ENCODE measurements at regions not wholly inside any gene's neighbourhood (a gene's known extent, or its start where the extent isn't known, plus 50 kb on each side); places are given as distances from the start of the nearest gene placed in this dataset.

GRCh38 chr9:11320989-11321388 is 708.2 kb upstream of the PTPRD start:
- no peak for DNase-seq

GRCh38 chr9:11323457-11323856 is 710.7 kb upstream of the PTPRD start:
- DNase-seq: no peak

GRCh38 chr9:11326231-11326630 is 713.4 kb upstream of the PTPRD start:
- no peak for DNase-seq

- DNase-seq: no peak
These were observed 715.5 kb upstream of the PTPRD start for GRCh38 chr9:11328326-11328725.

GRCh38 chr9:11335011-11335410 is 722.2 kb upstream of the PTPRD start:
- no peak for DNase-seq

GRCh38 chr9:11338130-11338529 is 725.3 kb upstream of the PTPRD start:
- no peak for DNase-seq

GRCh38 chr9:11340654-11341053 is 727.9 kb upstream of the PTPRD start:
- DNase-seq: no peak

GRCh38 chr9:11347437-11347836 is 734.6 kb upstream of the PTPRD start:
- DNase-seq: no peak

- no peak for DNase-seq
These were observed 735.6 kb upstream of the PTPRD start for GRCh38 chr9:11348366-11348765.

- DNase-seq: no peak
These were observed 736.4 kb upstream of the PTPRD start for GRCh38 chr9:11349187-11349586.

GRCh38 chr9:11352612-11353011 is 739.8 kb upstream of the PTPRD start:
- no peak for DNase-seq

- no peak for DNase-seq
These were observed 743.3 kb upstream of the PTPRD start for GRCh38 chr9:11356067-11356466.

- DNase-seq: no peak
These were observed 753.9 kb upstream of the PTPRD start for GRCh38 chr9:11366585-11367129.

GRCh38 chr9:11374926-11375325 is 762.1 kb upstream of the PTPRD start:
- no peak for DNase-seq

- no peak for DNase-seq
These were observed 789.8 kb upstream of the PTPRD start for GRCh38 chr9:11402621-11403020.

GRCh38 chr9:11414241-11414640 is 801.4 kb upstream of the PTPRD start:
- DNase-seq: no peak

GRCh38 chr9:11417782-11418181 is 805.0 kb upstream of the PTPRD start:
- no peak for DNase-seq

- no peak for DNase-seq
These were observed 818.7 kb upstream of the PTPRD start for GRCh38 chr9:11431490-11431889.

- no peak for DNase-seq
These were observed 819.6 kb upstream of the PTPRD start for GRCh38 chr9:11432361-11432760.

GRCh38 chr9:11443631-11444030 is 830.8 kb upstream of the PTPRD start:
- DNase-seq: no peak

- DNase-seq: peak; percentile 5 to 32 (median 17)
These were observed 845.3 kb upstream of the PTPRD start for GRCh38 chr9:11457825-11458790.

GRCh38 chr9:11469745-11470144 is 856.9 kb upstream of the PTPRD start:
- DNase-seq: no peak

- no peak for DNase-seq
These were observed 858.5 kb upstream of the PTPRD start for GRCh38 chr9:11471321-11471720.

GRCh38 chr9:11500780-11501179 is 888.0 kb upstream of the PTPRD start:
- no peak for DNase-seq

Measured in muscle of back (tissue), 3 donors.